MM.1S (cell line): ENCODE measurements at regions not wholly inside any gene's neighbourhood (a gene's known extent, or its start where the extent isn't known, plus 50 kb on each side); places are given as distances from the start of the nearest gene placed in this dataset.

ENCODE experiments used
- CTCF ChIP-seq: fragments of 300-600 bp; sonication (generic); IDR thresholded peaks from 2 replicates; pipeline ENCODE4 v1.5.1; 2016; ENCODE audit warnings: antibody characterized with exemption, low read length, mixed read lengths
- EZH2 ChIP-seq: fragments of 300-600 bp; sonication (generic); optimal IDR thresholded peaks from 2 replicates; pipeline ENCODE3; 2017; ENCODE audit warnings: low read depth, mild to moderate bottlenecking, antibody characterized with exemption, low read length, mixed read lengths

DNA sequence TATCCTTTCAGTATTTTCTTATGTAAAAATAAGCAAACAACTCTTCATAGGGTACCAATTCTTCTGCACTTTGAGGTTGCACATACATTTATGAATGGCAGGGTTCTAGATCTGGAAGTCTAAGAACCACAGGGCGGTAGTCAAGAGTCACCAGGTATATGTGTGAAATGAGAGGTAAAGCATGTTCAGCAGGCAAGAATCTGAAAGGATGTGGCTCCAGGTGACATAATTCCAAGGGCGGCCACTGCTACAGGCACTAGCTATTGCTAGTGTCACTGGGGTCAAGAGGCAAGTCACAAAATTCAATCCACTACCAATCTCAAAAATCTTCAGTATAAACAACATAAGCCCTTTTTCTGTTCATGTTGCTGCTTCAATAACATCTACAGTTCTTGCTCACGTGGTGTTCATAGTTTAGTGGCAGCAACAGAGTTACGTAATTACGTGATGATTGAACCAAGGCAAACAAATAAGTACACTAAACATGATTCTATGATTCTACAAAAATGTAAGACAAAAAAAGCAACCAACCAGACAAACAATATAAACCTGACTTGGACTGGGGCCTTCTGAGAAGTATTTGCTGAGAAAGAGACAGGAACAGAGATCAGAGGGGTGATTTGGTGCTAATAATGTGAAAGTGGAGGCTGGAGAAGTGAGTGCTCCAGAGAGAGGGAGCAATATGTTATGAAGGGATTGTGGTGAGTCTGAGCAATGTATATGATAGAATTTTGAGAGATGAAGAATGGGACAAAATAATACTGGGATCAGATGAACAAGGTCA lies 101.7 kb downstream of the NAA11 start:
- TF ChIP-seq CTCF (no peak), EZH2 (no peak)
